ENCODE measurements at regions not wholly inside any gene's neighbourhood (a gene's known extent, or its start where the extent isn't known, plus 50 kb on each side); places are given as distances from the start of the nearest gene placed in this dataset.
"Not testable (repeated sequence)": the region's sequence is repeated elsewhere in the genome, so short reads cannot be mapped to it uniquely, and the experiment has no call there.

- not testable (repeated sequence) for H3K4me1 ChIP-seq (ENCODE audit: control insufficient read depth, low read depth, low read length); H3K9me3 ChIP-seq (ENCODE audit: control insufficient read depth, low read depth, low read length); H3K4me3 ChIP-seq (ENCODE audit: low read length); H3K27ac ChIP-seq (ENCODE audit: low read length); H3K36me3 ChIP-seq (ENCODE audit: control insufficient read depth, low read depth, low read length); H3K9ac ChIP-seq (ENCODE audit: low read length); H3K27me3 ChIP-seq (ENCODE audit: control insufficient read depth, insufficient read depth, low read length)
These were observed 155.8 kb upstream of the FAM174A start for GRCh38 chr5:100379254-100379858.

- not testable (repeated sequence) for H3K4me1 ChIP-seq (ENCODE audit: control insufficient read depth, low read depth, low read length); H3K27me3 ChIP-seq (ENCODE audit: control insufficient read depth, insufficient read depth, low read length); H3K27ac ChIP-seq (ENCODE audit: low read length); H3K9ac ChIP-seq (ENCODE audit: low read length); H3K36me3 ChIP-seq (ENCODE audit: control insufficient read depth, low read depth, low read length); H3K4me3 ChIP-seq (ENCODE audit: low read length); H3K9me3 ChIP-seq (ENCODE audit: control insufficient read depth, low read depth, low read length)
These were observed 170.3 kb upstream of the FAM174A start for GRCh38 chr5:100364757-100365478.

- H3K4me1 ChIP-seq (ENCODE audit: control insufficient read depth, low read depth, low read length); H3K27me3 ChIP-seq (ENCODE audit: control insufficient read depth, insufficient read depth, low read length); H3K36me3 ChIP-seq (ENCODE audit: control insufficient read depth, low read depth, low read length); H3K4me3 ChIP-seq (ENCODE audit: low read length); H3K9me3 ChIP-seq (ENCODE audit: control insufficient read depth, low read depth, low read length); H3K9ac ChIP-seq (ENCODE audit: low read length); H3K27ac ChIP-seq (ENCODE audit: low read length): not testable (repeated sequence)
These were observed 170.8 kb upstream of the FAM174A start for GRCh38 chr5:100364343-100364742.

- not testable (repeated sequence) for H3K9ac ChIP-seq (ENCODE audit: low read length); H3K36me3 ChIP-seq (ENCODE audit: control insufficient read depth, low read depth, low read length); H3K9me3 ChIP-seq (ENCODE audit: control insufficient read depth, low read depth, low read length); H3K27ac ChIP-seq (ENCODE audit: low read length); H3K4me3 ChIP-seq (ENCODE audit: low read length); H3K27me3 ChIP-seq (ENCODE audit: control insufficient read depth, insufficient read depth, low read length); H3K4me1 ChIP-seq (ENCODE audit: control insufficient read depth, low read depth, low read length)
These were observed 175.2 kb upstream of the FAM174A start for GRCh38 chr5:100359998-100360397.

- H3K27me3 ChIP-seq (ENCODE audit: control insufficient read depth, insufficient read depth, low read length); H3K27ac ChIP-seq (ENCODE audit: low read length); H3K36me3 ChIP-seq (ENCODE audit: control insufficient read depth, low read depth, low read length); H3K9me3 ChIP-seq (ENCODE audit: control insufficient read depth, low read depth, low read length); H3K9ac ChIP-seq (ENCODE audit: low read length); H3K4me3 ChIP-seq (ENCODE audit: low read length); H3K4me1 ChIP-seq (ENCODE audit: control insufficient read depth, low read depth, low read length): not testable (repeated sequence)
These were observed 188.9 kb upstream of the FAM174A start for GRCh38 chr5:100346269-100346668.

- H3K27ac ChIP-seq (ENCODE audit: low read length); H3K4me1 ChIP-seq (ENCODE audit: control insufficient read depth, low read depth, low read length); H3K36me3 ChIP-seq (ENCODE audit: control insufficient read depth, low read depth, low read length); H3K9ac ChIP-seq (ENCODE audit: low read length); H3K27me3 ChIP-seq (ENCODE audit: control insufficient read depth, insufficient read depth, low read length); H3K4me3 ChIP-seq (ENCODE audit: low read length); H3K9me3 ChIP-seq (ENCODE audit: control insufficient read depth, low read depth, low read length): not testable (repeated sequence)
These were observed 193.7 kb upstream of the FAM174A start for GRCh38 chr5:100341485-100341884.

GRCh38 chr5:100322483-100322882 lies 212.7 kb upstream of the FAM174A start:
- H3K9me3 ChIP-seq (ENCODE audit: control insufficient read depth, low read depth, low read length) = no peaks in the 10 kb centered on the region
- no peak overlapping the region for H3K4me3 ChIP-seq (ENCODE audit: low read length)
- no peaks in the 10 kb centered on the region for H3K27me3 ChIP-seq (ENCODE audit: control insufficient read depth, insufficient read depth, low read length)
- no peaks in the 10 kb centered on the region for H3K36me3 ChIP-seq (ENCODE audit: control insufficient read depth, low read depth, low read length)
- no peak overlapping the region for H3K27ac ChIP-seq (ENCODE audit: low read length)
- no peaks in the 10 kb centered on the region for H3K4me1 ChIP-seq (ENCODE audit: control insufficient read depth, low read depth, low read length)
- H3K9ac ChIP-seq (ENCODE audit: low read length) = no peak overlapping the region

- Histone ChIP-seq H3K9me3 (ENCODE audit: control insufficient read depth, low read depth, low read length) (no peaks in the 10 kb centered on the region), H3K27me3 (ENCODE audit: control insufficient read depth, insufficient read depth, low read length) (no peaks in the 10 kb centered on the region), H3K36me3 (ENCODE audit: control insufficient read depth, low read depth, low read length) (no peaks in the 10 kb centered on the region), H3K9ac (ENCODE audit: low read length) (no peak overlapping the region), H3K27ac (ENCODE audit: low read length) (no peak overlapping the region), H3K4me3 (ENCODE audit: low read length) (no peak overlapping the region), H3K4me1 (ENCODE audit: control insufficient read depth, low read depth, low read length) (no peaks in the 10 kb centered on the region)
These were observed 215.3 kb upstream of the FAM174A start for GRCh38 chr5:100319885-100320284.

GRCh38 chr5:100313657-100314056 lies 221.5 kb upstream of the FAM174A start:
- no peaks in the 10 kb centered on the region for H3K27me3 ChIP-seq (ENCODE audit: control insufficient read depth, insufficient read depth, low read length)
- H3K4me3 ChIP-seq (ENCODE audit: low read length) = no peak overlapping the region
- no peaks in the 10 kb centered on the region for H3K36me3 ChIP-seq (ENCODE audit: control insufficient read depth, low read depth, low read length)
- peaks cover 3% of the 10 kb centered on the region for H3K9me3 ChIP-seq (ENCODE audit: control insufficient read depth, low read depth, low read length)
- no peak overlapping the region for H3K27ac ChIP-seq (ENCODE audit: low read length)
- no peaks in the 10 kb centered on the region for H3K4me1 ChIP-seq (ENCODE audit: control insufficient read depth, low read depth, low read length)
- H3K9ac ChIP-seq (ENCODE audit: low read length) = no peak overlapping the region

GRCh38 chr5:100311806-100312205 lies 223.4 kb upstream of the FAM174A start:
- H3K27ac ChIP-seq (ENCODE audit: low read length) = no peak overlapping the region
- H3K4me1 ChIP-seq (ENCODE audit: control insufficient read depth, low read depth, low read length) = no peaks in the 10 kb centered on the region
- no peak overlapping the region for H3K9ac ChIP-seq (ENCODE audit: low read length)
- H3K27me3 ChIP-seq (ENCODE audit: control insufficient read depth, insufficient read depth, low read length) = no peaks in the 10 kb centered on the region
- H3K4me3 ChIP-seq (ENCODE audit: low read length) = no peak overlapping the region
- H3K36me3 ChIP-seq (ENCODE audit: control insufficient read depth, low read depth, low read length) = no peaks in the 10 kb centered on the region
- peaks cover 3% of the 10 kb centered on the region for H3K9me3 ChIP-seq (ENCODE audit: control insufficient read depth, low read depth, low read length)

- Histone ChIP-seq H3K9me3 (ENCODE audit: control insufficient read depth, low read depth, low read length) (no peaks in the 10 kb centered on the region), H3K27me3 (ENCODE audit: control insufficient read depth, insufficient read depth, low read length) (no peaks in the 10 kb centered on the region), H3K4me3 (ENCODE audit: low read length) (no peak overlapping the region), H3K9ac (ENCODE audit: low read length) (no peak overlapping the region), H3K36me3 (ENCODE audit: control insufficient read depth, low read depth, low read length) (no peaks in the 10 kb centered on the region), H3K27ac (ENCODE audit: low read length) (no peak overlapping the region), H3K4me1 (ENCODE audit: control insufficient read depth, low read depth, low read length) (no peaks in the 10 kb centered on the region)
These were observed 229.2 kb upstream of the FAM174A start for GRCh38 chr5:100306000-100306399.

GRCh38 chr5:100303216-100303615 lies 232.0 kb upstream of the FAM174A start:
- no peaks in the 10 kb centered on the region for H3K27me3 ChIP-seq (ENCODE audit: control insufficient read depth, insufficient read depth, low read length)
- no peaks in the 10 kb centered on the region for H3K36me3 ChIP-seq (ENCODE audit: control insufficient read depth, low read depth, low read length)
- H3K27ac ChIP-seq (ENCODE audit: low read length) = no peak overlapping the region
- no peak overlapping the region for H3K9ac ChIP-seq (ENCODE audit: low read length)
- H3K4me3 ChIP-seq (ENCODE audit: low read length) = no peak overlapping the region
- no peaks in the 10 kb centered on the region for H3K9me3 ChIP-seq (ENCODE audit: control insufficient read depth, low read depth, low read length)
- H3K4me1 ChIP-seq (ENCODE audit: control insufficient read depth, low read depth, low read length) = no peaks in the 10 kb centered on the region

All from iPS-18a (cell line).